Erythroblast (primary cell): ENCODE measurements at regions not wholly inside any gene's neighbourhood (a gene's known extent, or its start where the extent isn't known, plus 50 kb on each side); places are given as distances from the start of the nearest gene placed in this dataset.

Experiments
- GATA1 ChIP-seq: IDR thresholded peaks from 2 replicates; pipeline ENCODE4 v1.6.1; 2011; ENCODE audit warnings: low read depth, mild to moderate bottlenecking, control low read depth, low read length, moderate library complexity
- POLR2A ChIP-seq: IDR thresholded peaks from 2 replicates; pipeline ENCODE4 v1.6.1; 2011; ENCODE audit warnings: mild to moderate bottlenecking, low read length

- TF ChIP-seq POLR2A (no peak), GATA1 (no peak)
Measured at GRCh38 chr2:19623488-19623887, 265.1 kb upstream of the OSR1 start.
